Heart left ventricle (tissue), 16 donors: ENCODE measurements at regions not wholly inside any gene's neighbourhood (a gene's known extent, or its start where the extent isn't known, plus 50 kb on each side); places are given as distances from the start of the nearest gene placed in this dataset.

Experiments
- ATAC-seq, 4 donors: fragments of 200-7000 bp; cut with Tn5 transposase; one replicate each; pipeline ENCODE4 v1.9.1; 2020 to 2022; ENCODE audit warnings: moderate library complexity in 4 of 4, mild to moderate bottlenecking in 3 of 4, moderate number of reproducible peaks in 1 of 4
- DNase-seq, 5 donors: peaks; one replicate each; pipeline ENCODE4 v3.0.0-alpha.2; 2020
- H3K27ac ChIP-seq, 12 donors: fragments of 200-600 bp; sonication (generic) in 4 of 12; one replicate each; pipeline versions ENCODE4 v1.5.0 to v1.8.0; 2016 to 2022; ENCODE audit warnings: mild to moderate bottlenecking in 2 of 12
- H3K27me3 ChIP-seq, 9 donors: fragments of 200-600 bp; sonication (generic) in 2 of 9; one replicate each; pipeline versions ENCODE4 v1.5.1 to v1.8.0; 2016 to 2022; ENCODE audit warnings: mild to moderate bottlenecking in 3 of 9
- H3K36me3 ChIP-seq, 9 donors: fragments of 200-600 bp; sonication (generic) in 2 of 9; one replicate each; pipeline versions ENCODE4 v1.5.0 to v1.8.0; 2018 to 2022; ENCODE audit warnings: mild to moderate bottlenecking in 2 of 9
- H3K4me1 ChIP-seq, 12 donors: fragments of 200-600 bp; sonication (generic) in 4 of 12; one replicate each; pipeline versions ENCODE4 v1.5.0 to v1.8.0; 2016 to 2022; ENCODE audit warnings: mild to moderate bottlenecking in 3 of 12
- H3K4me3 ChIP-seq, 12 donors: fragments of 200-600 bp; sonication (generic) in 4 of 12; one replicate each; pipeline versions ENCODE4 v1.5.0 to v1.8.0; 2017 to 2022; ENCODE audit warnings: mild to moderate bottlenecking in 9 of 12, moderate library complexity in 4 of 12
- H3K9me3 ChIP-seq, 12 donors: fragments of 200-600 bp; sonication (generic) in 4 of 12; one replicate each; pipeline versions ENCODE4 v1.5.0 to v1.8.0; 2016 to 2022; ENCODE audit warnings: mild to moderate bottlenecking in 1 of 12
- CTCF ChIP-seq, 12 donors: fragments of 200-600 bp; sonication (generic) in 4 of 12; IDR thresholded peaks; one replicate each; pipeline versions ENCODE4 v1.5.0 to v1.8.0; 2018 to 2022; ENCODE audit warnings: antibody characterized with exemption in 12 of 12, mild to moderate bottlenecking in 5 of 12
- POLR2A ChIP-seq, 2 donors: fragments of 450-650 bp; IDR thresholded peaks; one replicate each; pipeline ENCODE4 v1.6.1; 2017; ENCODE audit warnings: antibody characterized with exemption in 2 of 2, mild to moderate bottlenecking in 2 of 2, moderate library complexity in 2 of 2
- WGBS, 4 donors: extraction: QIAGEN DNeasy Blood & Tissue Kit in 2 of 4; methylation state at CpG; one replicate each; pipeline versions ENCODE4 v1.1.5 to v1.1.7; 2013 to 2018; 5-methylcytosine and 5-hydroxymethylcytosine counted together
- intact Hi-C, 10 donors: fragments of 100-400 bp; cut with DNase I; formaldehyde crosslinking; loops; one replicate each; pipeline versions ENCODE4 v1.11.1 to v1.14.2; 2022
- donor health status: ischemic (EF 13 %, LVEDD 7.1; RV severe dilation, severe dysfunction).
- donor health status: healthy with polysubstance abuse.
- donor health status: DM: no; HTN: yes; CAD: no.
- donor health status: DM: no; HTN: no; CAD: no.
- donor health status: ischemic (EF 25% LVEDD 6.9; RV normal size, moderate dysfunction).
- donor health status: ischemic (EF 25% LVEDD 5.7; RV mildly dilated, moderate dysfunction).
- donor health status: healthy.
- donor health status: DM: yes; HTN: yes; CAD: no.
- donor health status: ischemic (EF 35%, LVEDD 5.7; RV mildly dilated, moderate dysfunction).
- donor health status: nonischemic (EF 11% LVEDD 7.7; RV severe dilation, severe dysfunction).
- donor health status: DM: yes; HTN: yes; CAD: no.
- donor health status: PGD.
- donor health status: ischemic (EF 29% LVEDD 5.4; RV normal size, mild dysfunction).
- donor health status: nonischemic (EF 23%, LVEDD 6.1; RV moderate dilation, normal function).

- Histone ChIP-seq H3K27ac (no peak overlapping the region), H3K9me3 (peaks cover 0 to 23% (median 8%) of the 10 kb centered on the region in 12 donors), H3K36me3 (no peaks in the 10 kb centered on the region), H3K4me3 (no peak overlapping the region), H3K4me1 (peaks cover 4 to 21% (median 16%) of the 10 kb centered on the region in 12 donors), H3K27me3 (no peaks in the 10 kb centered on the region)
- WGBS, 4 donors, result 83 to 90% (median 90%) methylated on average over 3 of the region's 3 CpGs
- DNase-seq (no peak), ATAC-seq (no peak)
- intact Hi-C loops, result no loop called here
- TF ChIP-seq CTCF (IDR thresholded peaks at IDR 0.05), result no peak
These were observed 92.8 kb upstream of the GALNT15 start for GRCh38 chr3:16081661-16082060.

- 45 to 60% (median 55%) methylated on average over 4 of the region's 4 CpGs for WGBS, 4 donors
- H3K9me3 ChIP-seq, result peaks cover 0 to 19% (median 8%) of the 10 kb centered on the region in 12 donors
- no peaks in the 10 kb centered on the region for H3K36me3 ChIP-seq
- intact Hi-C loops, result no loop called here
- DNase-seq, result no peak
- H3K4me1 ChIP-seq, result peaks cover 4 to 22% (median 16%) of the 10 kb centered on the region in 12 donors
- no peak overlapping the region for H3K4me3 ChIP-seq
- H3K27me3 ChIP-seq, result no peaks in the 10 kb centered on the region
- no peak for TF ChIP-seq CTCF (IDR thresholded peaks at IDR 0.05)
- TF ChIP-seq POLR2A (IDR thresholded peaks at IDR 0.05), result no peak
- no peak for ATAC-seq
- H3K27ac ChIP-seq, result peak overlapping the region in 8 of 12 donors; percentile 34 to 60 (median 48)
These were observed 89.6 kb upstream of the GALNT15 start for GRCh38 chr3:16084887-16085286.

DNA sequence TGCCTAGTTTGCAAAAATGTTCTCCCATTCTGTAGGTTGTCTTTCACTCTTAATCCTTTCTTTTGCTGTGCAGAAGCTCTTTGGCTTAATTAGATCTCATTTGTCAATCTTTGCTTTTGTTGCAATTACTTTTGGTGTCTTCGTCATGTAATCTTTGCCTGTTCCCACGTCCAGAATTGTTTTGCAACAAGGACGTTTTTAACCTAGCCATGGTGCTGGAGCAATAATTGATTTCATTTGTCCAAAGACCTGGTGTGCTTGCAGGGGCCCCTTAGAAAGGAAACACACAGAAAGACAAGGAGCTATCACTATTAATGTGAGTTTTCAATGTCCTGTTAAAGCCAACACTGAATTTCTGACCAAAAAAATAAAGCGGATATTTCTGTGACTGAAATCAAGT, 89.1 kb upstream of the GALNT15 start:
- ATAC-seq, result no peak

More for the DNA sequence above, 89.1 kb upstream of the GALNT15 start:
- no peaks in the 10 kb centered on the region for H3K27me3 ChIP-seq
- WGBS, 4 donors, result 23 to 38% (median 28%) methylated on average over 4 of the region's 4 CpGs
- no peaks in the 10 kb centered on the region for H3K36me3 ChIP-seq
- TF ChIP-seq POLR2A (IDR thresholded peaks at IDR 0.05) (no peak), CTCF (IDR thresholded peaks at IDR 0.05) (no peak)
- peaks cover 0 to 19% (median 8%) of the 10 kb centered on the region in 12 donors for H3K9me3 ChIP-seq
- H3K4me1 ChIP-seq, result peaks cover 4 to 27% (median 16%) of the 10 kb centered on the region in 12 donors
- no peak for DNase-seq
- H3K27ac ChIP-seq, result peak overlapping the region in 11 of 12 donors; percentile 34 to 64 (median 54)
- intact Hi-C loops, result no loop called here
- H3K4me3 ChIP-seq, result peak overlapping the region in 1 of 12 donors; percentile 7
